Renal cortical epithelial cell (primary cell): ENCODE measurements at regions not wholly inside any gene's neighbourhood (a gene's known extent, or its start where the extent isn't known, plus 50 kb on each side); places are given as distances from the start of the nearest gene placed in this dataset.

Experiments used
- DNase-seq: peaks from one replicate; pipeline ENCODE4 v3.0.0-alpha.2; 2011; ENCODE audit warnings: low read depth

DNA sequence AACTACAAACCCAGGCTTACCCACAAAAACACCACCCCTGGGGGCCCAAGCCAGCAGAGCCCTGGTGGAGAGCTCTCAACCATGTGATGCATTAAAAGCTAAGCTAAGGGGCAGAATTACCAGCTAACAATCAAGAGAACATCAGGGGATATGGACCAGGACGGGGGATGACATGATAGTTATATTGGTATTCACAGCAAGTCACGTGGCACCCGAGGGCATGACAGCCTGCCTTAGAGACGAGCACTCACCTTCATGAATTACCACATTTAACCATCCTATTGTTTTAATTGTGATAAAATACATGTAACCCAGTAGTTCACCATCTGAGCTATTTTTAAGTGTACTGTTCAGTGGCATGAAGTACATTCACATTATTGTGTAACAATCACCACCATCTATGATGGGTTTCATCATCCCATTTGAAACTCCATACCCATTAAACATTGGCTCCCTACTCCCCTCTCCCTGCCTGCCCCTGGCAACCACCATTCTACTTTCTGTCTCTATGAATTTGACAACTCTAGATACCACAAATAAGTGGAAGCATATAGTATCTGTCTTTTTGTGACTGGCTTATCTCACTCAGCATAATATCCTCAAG, 245.6 kb downstream of the ANAPC1 start:
- no peak for DNase-seq

DNA sequence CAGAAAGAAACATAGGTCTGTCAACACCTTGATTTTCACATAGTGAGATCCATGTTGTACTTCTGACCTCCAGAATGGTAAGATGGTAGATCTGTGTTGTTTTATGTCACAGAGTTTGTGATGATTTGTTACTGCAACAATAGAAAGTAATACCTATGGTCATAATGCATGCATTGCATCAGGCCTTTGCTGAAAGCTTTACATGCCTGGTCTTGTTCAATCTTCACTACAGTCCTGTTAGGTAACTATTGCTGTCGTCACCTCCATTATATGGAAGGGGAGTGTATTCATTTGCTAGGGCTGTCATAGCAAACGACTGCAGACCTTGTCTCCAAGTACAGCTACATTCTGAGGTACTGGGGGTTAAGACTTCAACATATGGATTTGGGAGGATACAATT, 243.5 kb downstream of the ANAPC1 start:
- DNase-seq = no peak

DNA sequence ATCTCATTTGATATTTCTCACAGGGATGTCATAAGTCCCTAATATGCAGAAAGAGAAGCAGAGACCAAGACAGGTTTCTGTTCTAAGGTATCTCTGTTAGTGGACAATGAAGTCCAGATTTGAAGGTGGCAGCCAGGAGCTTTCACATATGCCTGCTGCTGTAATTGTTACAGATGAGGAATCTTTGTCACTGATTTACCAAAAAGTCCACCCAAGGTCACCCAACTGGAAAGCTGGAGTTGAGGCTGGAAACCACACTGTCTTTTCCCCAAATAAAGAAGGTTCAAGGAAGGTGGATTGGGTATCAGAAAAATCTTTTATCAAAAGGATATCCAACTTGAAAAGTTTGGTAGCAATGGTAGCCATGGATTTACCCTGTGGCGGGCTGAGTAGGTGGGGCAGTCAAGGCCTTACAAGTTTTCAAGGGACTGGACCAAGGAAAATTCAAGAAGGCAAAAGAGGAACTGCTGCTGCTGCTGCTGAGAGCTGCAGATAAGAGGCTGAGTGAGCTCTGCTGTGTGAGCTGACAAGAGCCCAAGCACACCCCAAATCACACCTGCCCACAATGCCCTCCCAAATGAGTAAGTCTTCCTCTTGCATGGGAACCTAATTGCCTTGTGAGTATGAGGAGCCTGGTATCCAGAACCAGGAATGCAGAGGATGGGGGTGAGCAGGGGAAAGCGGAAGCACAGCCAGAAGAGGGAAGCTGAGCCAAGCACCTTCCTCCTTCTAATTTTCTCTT, 241.2 kb downstream of the ANAPC1 start:
- peak; percentile 69 for DNase-seq

DNA sequence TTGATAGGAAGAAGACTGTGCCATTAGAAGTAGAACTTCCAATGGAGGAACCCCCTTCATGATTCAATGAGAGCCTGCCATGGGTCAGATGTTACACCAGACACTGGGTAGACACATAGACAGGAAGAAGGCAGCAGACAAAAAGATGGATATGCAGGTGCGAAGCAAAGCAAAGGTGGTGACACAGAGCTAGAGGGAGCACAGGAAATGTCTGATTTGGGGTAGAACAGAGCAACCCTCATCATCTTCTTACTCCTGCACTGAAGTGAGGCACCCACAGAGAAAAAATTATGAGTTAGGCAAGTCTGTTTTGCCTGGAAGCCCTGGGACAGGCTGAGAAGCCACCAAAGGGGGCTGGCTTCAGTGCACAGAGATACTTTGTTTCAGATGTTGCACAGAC, 240.2 kb downstream of the ANAPC1 start:
- DNase-seq = no peak

DNA sequence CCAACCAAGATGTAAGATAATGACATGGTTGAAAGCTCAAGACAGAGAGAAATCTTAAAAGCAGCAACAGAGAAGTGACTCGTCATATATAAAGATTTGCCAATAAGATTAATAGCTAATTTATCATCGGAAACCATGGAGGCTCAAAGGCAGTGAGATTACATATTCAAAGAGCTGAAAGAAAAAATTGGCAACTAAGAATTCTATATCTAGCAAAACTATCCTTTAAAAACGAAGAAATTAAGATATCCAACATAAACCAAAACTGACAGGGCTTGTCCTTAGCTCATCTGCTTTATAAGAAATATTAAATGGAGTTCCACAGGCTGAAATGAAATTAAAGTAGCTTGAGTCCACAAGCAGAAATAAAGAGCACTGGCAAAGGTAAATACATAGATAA, 236.6 kb downstream of the ANAPC1 start:
- no peak for DNase-seq

DNA sequence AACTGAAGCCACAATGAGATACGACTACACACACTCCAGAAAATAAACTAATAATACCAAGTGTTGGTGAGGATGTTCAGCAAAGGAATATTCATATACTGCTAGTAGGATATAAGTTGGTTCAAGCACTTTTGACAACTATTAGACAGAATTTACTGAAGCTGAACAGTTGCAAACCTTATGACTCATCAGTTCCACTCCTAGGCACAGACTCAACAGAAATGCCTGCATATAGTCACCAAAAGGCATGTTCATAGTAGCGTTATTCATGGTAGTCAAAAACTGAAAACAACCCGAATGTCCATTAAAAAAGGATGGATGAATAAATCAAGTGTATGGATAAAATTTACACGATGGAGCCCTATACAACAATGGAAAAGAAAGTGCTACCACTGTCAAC, 232.0 kb downstream of the ANAPC1 start:
- peak; percentile 82 for DNase-seq

DNA sequence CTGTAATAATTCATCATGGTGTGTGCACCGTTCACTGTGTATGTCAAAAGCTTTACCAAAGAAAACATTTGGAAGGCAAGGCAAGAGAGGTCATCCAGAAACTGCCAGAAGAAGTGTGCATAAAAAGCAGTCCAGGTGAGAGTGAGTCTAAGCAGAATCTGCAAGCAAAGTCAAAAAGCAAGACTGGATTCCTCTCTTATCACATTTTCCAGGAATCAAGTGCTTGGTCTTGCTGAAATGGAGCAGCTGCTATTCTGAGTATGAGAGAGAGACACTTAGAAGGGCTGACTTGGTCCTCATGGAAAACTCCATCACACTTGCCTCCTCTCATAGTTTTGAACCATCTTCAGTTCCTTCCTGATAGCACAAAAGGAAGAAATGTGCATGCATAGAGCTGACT, 231.3 kb downstream of the ANAPC1 start:
- no peak for DNase-seq

DNA sequence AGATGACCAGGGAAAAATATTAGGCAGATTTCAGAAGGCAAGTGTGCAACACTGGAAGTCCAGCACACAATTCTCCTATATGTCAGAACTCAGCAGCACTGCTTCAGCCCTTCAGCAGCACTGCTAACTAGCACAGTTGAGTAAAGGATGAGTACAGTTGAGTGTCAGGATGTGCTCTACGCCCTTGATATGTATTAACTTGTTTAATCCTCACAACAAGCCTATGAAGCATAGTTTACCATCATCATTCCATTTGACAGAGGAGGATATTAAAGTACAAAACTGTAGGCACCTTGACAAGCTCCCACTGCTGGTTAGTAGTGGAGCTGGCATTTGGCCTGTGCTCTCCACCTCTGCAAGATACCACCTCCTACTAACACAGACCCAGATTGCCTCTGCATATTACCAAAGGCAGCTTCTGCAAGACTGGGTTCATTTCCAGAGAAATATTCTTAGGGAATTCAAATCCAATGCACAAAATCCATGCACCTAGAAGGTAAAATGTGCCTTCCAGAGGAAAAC, 230.8 kb downstream of the ANAPC1 start:
- DNase-seq = no peak

DNA sequence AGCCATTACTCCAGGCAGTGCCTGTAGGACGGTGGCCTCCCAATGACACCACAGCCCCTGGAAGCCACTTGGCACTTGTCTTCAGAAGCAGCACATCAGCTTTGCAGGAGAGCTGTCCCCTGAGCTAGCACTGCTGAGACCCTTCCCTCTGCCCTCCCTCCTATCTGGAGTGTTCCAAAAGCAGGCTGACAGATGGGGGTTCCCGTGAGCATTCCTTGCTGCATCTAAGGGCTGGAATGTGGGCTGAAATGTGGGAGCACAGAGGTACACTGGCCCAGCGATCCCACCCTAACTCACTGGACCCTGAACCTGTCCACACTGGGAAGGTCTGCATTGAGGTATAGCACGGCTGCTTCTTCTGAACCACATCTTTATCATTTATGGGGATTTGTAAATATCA, 230.1 kb downstream of the ANAPC1 start:
- DNase-seq = no peak

DNA sequence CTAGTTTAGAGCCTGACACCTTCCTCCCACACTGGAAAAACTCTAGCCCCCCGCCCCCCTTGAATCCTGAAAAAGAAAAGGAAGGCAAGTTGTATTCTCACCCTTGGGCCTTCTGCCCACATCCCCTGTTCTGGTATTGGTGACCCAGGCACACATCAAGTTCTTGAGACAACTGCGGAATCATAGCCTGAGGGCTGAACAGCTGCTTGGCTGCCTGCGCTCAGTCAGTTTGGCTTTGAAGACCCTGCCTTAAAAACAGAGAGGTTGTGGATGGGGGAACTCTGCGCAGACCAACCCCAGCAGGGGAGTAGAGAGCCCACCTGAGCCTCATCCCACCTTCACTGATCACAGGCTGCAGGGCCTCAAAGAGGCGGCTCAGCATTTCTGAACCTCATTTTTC, 229.2 kb downstream of the ANAPC1 start:
- no peak for DNase-seq

DNA sequence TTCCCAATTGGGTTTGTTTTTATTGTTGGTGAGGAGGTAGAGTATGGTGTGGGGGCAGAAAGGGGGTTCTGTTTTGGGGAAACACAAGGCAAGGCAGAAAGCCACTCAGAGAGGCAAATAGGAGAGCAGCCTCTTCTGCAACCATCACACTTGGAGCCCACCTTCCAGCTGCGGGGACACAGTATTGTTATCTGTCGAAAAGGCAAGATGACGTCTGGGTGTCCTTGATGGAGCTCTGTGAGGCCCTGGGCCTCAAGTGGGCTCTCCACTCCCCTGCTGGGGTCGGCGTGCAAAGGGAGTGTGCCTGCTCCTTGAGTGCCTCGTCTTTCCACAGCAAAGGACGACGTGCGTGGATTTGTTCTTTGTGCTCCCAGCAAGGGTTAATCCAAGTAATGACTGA, 227.6 kb downstream of the ANAPC1 start:
- DNase-seq = no peak

DNA sequence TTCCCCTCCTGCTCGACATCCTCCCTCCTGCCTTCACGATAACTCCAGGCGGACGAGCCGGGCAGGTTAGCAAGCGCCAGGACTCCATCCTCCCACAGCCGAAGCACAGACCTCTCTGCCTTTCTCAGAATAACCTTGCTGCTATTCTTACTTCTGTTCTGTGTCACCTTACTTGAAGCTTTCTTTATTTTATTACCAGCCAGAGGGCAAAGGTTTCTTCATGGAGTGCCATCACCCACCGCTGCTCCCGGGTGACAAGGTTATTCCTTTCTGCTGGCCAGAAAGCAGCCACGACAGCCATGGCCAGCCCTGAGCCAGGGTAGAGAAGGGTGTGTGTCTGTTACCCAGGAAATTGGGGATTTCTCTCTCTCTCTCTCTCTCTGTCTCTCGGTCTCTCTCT, 227.1 kb downstream of the ANAPC1 start:
- no peak for DNase-seq

DNA sequence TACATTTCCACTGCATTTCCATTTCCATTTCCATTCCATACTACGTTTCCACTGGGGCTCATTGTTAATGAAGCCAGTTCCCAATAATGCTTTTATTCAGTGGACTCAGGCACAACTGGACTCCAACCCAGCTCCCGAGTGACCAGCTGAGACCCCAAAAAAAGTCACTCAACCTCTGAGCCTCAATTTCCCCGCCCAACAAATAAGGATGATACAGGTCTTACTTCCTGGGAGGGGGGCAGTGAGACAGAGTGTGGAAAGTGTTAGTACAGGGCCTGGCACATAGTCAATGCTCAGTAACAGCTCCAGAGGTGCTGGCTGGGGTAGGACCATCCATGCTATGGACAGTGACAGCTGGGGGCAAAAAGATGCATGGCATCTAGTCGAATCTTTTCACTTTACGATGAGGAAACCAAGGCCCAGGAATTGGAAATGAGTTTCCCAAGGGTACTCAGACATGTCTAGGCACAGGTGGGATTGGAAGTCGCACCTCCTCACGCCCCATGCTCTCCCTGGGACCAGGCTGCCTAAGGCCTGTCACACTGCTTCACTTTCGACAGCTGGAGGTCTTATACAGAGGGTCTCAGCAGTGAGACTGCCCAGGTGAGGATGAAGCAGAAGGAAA, 226.5 kb downstream of the ANAPC1 start:
- DNase-seq = no peak

DNA sequence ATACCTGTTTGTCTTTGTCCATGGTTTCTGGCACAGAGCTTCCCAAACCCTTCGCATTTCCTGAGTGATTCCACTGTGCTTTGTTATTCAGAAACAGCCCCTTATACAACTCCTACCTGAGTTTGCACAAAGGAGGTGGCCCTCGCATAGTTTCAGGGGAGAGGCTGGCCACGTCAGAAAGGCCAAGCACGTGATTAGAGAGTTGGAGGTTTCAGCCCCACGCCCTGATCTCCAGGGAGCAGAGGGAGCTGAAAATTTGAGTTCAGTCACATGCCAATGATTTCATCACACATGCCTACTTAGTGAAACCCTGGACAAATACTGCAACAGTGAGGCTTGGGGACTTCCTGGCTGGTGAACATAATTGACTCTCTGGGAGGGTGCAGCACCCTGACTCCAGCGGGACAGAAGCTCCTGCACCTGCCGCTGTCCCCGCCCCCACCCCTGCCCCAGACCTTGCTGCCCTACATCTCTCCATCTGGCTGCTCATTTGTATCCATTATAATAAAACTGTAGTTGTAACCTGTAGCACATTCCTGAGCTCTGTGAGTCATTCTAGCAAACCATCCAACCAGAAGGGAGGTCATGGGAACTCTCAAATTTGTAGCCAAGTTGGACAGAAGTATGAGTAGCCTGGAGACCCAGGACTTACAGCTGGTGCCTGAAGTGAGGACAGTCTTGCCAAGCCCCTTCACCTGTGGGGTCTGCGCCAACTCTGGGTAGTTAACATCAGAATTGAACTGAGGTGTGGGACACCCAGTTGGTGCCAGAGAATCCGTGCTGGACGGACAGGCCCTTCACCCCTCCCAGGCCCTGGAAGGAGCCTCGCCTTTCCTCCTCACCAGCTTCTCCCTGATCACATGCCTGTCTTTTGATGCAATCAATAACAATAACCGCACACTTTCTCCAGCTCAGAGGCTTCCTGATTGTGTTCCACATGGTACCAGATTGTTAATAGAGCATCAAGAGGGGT, 224.3 kb downstream of the ANAPC1 start:
- peak; percentile 99 for DNase-seq

DNA sequence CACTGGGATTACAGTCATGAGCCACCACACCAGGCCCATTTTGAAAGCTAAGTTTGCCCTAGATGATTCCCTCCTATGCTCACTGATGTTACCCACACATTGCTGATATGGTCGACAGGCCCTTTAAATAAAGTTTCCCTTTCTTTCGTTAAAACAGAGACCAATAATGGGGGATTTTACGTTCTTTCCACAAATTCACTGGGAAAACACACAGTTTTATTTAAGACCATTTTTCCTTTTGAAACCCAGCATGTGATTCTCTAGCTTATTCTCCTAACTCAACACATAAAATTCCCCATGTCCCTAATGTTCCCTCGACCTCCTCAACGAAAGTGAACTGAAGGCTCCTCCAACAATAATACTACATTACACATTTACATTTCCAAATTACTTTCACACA, 223.2 kb downstream of the ANAPC1 start:
- no peak for DNase-seq

DNA sequence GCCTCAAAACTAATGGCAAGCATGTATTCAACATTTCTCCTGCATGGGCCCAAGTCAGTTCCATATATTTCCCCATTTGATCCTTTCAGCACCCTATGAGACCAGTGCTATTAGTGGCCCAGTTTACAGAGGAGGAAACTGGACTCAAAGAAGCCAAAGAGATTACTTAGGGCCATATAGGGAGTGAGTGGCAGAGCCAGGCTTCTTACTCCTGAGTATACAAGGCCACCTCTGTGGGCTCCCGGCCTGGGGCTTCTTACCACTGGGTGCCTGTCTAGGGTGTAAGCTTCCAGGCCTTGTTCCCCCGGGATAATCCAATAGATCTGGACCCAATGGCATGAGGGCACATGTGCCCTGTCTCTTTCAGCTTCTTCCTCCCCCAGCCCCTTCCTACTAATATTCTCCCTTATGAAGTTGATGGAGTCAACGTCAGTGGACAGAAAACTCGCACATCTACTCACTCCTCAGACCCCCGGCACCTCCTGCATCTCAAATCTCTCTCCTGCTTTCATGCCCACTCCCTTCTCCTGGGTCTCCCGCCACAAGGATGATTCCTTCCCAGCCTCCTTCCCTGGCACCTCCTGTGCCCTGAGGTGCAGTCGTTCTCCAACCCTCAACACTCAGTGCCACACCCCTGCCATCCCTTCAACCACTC, 222.6 kb downstream of the ANAPC1 start:
- no peak for DNase-seq

DNA sequence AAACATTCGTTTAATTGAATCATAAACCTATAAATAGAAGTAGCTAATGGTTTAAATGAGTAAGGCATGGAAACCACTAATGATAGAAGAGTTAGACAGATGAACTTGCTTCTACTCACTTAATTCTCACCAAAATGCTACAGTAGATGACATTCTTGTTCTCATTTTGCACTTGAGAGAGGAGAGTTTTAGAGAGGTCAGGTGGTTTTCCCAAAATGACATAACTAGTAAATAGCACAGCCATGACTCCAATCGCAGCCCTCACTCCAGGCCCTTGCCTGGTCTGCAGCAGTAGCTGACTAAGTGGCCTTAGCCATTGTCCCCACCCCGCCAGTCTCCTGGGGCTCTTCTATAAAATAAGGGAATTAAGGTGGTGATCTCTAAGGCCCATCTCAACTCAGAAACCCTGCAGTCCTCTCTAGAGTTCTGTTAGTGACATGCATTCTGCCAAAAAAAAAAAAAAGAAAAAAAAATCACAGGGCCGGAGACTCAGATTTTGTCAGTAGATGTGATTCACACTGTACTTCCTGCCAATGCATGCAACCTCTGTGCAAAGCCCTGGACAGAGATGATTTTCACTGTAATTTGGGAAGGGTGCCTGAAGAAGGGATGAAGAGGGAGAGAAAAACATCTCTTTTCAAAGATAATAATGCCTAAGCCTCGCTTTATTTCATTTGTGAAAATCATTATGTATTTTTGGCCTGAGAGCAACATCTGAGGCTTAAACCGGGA, 221.8 kb downstream of the ANAPC1 start:
- no peak for DNase-seq

DNA sequence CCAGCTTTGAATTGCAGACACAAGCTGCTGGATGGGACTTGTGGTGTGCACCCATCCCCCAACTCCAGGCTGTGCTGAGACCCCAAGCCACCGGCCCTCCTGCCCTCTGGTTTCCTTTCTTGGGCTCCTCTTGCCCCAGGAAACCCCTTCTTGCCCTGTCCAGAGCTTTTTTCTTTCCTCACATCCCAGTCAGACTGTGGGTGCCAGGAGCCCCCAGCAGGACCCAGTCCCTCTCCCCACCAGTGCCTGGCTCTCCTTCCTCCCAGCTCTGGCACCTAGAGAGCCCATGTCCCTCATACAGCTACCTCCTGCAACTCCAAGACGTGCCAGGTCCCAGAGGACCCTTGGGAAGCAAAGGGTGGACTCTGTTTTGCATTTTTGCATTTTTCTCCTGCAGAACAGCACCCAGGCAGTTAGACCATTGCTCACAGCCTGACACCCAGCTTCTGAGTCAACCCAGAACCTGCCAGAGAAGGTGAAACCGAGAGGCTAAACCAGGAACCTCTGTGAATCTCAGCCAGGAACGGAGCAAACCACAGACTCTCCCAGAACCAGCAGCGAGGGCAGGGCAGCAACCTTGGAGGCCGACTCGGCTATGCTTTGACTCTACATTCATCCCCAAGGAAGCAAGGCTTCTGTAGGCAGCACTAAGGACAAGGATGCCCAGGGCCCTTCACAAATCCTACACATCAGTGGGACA, 221.1 kb downstream of the ANAPC1 start:
- DNase-seq = peak; percentile 56

DNA sequence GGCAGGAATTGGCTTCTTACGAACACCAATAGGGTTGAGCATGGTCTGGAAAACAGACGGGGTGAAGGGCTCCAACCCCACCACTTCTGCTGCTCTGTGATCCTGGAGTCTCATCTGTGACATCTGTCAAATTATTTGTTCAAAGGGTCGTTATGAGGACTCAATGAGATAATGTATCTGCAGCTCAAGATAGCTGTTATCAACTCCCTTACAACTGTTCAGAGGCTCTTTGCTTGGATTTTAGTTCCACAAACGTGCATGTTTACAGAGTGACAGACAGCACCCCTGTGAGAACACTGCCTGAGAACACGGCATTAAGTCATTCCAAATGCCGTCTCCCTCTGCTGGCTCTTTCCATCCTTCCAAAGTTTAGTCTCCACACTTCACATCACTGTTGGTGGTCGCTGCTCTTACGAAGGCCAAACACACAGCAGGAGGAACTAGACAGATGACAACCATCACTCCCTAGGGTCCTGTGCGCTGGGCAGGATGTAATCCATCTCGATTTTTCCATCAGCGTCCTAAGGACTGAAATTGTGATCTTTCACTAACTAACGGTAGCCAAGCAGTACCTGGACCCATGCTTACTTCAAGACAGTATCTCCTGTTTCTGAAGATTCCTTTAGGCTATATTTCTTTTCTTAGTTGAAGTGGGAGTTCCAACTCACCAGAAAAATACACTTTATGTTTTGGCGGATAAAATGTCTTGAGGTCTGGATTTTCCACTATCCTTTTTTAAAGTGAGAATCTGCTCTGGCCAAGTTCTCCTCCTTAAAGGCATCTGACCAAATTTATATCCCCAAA, 220.3 kb downstream of the ANAPC1 start:
- DNase-seq = no peak
